DMS 273 (cell line): ENCODE measurements at regions not wholly inside any gene's neighbourhood (a gene's known extent, or its start where the extent isn't known, plus 50 kb on each side); places are given as distances from the start of the nearest gene placed in this dataset.
A peak's percentile ranks its signal among the peaks of the same experiment; 100 is the strongest.

ENCODE experiments used
- DNase-seq: peaks from one replicate; lab custom pipeline; 2025; ENCODE audit not compliant: unreplicated experiment; lab: John Stamatoyannopoulos, UW

GRCh38 chrX:81489987-81490386, 288.1 kb downstream of the SH3BGRL start:
- peak; percentile 35 for DNase-seq

DNA sequence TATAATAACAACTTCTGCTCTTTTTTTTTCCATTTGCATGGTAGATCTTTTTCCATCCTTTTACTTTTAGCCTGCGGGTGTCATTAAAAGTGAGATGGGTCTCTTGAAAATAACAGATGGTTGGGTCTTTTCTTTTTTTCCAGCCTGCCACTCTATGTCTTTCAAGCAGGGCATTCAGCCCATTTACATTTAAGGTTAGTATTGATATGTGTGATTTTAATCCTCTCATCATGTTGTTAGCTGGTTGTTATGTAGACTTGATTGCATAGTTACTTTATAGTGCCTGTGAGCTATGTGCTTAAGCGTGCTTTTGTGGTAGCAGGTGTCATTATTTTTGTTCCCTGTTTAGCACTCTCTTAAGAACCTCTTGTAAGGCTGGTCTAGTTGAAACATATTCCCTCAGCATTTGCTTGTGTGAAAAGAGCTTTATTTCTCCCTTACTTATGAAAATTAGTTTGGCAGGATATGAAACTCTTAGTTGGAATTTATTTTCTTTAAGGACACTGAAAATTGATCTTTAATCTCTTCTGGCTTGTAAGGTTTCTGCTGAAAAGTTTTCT, 326.1 kb downstream of the SH3BGRL start:
- no peak for DNase-seq

DNA sequence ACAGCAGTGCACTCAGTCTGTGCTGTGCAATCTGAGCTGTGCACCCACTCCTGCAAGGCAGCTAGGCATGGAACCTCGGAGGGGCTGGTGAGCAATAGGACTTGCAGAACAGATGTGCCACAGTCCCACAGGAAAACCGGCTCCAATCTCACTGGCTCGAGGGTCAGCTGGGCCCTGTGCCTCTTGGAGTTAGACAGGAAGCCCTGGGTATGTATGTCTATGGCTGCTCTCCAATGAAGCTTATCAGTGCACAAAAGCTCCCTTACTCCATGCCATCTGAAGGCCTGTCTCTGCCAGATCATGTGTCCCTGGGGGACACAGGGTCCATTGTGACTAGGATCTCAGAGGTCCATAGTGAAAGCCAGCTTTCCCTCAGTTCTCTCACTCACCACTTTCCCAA, 335.8 kb downstream of the SH3BGRL start:
- no peak for DNase-seq

- no peak for DNase-seq
Observed at GRCh38 chrX:81542255-81542654, 340.4 kb downstream of the SH3BGRL start.

GRCh38 chrX:81556880-81557279, 355.0 kb downstream of the SH3BGRL start:
- DNase-seq = no peak

DNA sequence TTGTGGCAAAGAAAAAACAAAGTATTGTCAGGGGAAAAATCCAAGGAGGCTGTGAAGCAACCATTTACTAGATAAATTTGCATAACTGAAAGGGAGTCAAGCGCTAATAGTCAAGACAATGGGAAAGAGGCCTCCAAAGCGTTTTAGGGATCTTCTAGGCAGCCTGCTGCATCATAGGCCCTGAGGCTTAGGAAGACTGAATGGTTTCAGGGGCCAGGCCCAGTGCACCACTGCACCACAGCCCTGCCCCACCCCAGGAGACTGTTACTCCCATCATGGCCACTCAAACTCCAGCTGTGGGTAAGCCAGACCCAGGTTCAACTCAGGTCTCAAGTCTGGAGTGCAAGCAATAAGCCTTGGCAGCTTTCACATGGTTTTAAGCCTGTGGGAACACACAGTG, 362.9 kb downstream of the SH3BGRL start:
- no peak for DNase-seq

GRCh38 chrX:81577028-81577427, 375.1 kb downstream of the SH3BGRL start:
- DNase-seq = no peak

DNA sequence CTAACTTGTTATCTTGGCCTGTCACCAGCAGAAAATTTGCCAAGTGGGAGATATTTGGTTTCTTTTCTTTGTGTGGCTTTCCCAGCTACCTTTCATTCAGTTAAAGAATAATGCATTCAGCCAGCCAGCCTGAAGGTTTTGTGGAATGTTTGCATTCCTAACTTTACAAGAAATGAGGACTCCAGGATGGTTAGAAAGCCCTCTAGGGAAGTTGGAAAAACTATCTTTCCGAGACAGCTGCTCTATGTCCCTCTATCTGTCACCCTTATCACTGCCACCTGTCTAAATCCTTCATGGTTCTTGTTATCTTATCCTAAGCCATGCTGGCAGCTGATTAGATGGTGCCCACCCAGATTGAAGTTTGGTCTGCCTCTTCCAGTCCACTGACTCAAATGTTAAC, 384.2 kb downstream of the SH3BGRL start:
- DNase-seq = no peak

- no peak for DNase-seq
Observed at GRCh38 chrX:81615979-81616378, 414.1 kb downstream of the SH3BGRL start.

- DNase-seq = no peak
Observed at GRCh38 chrX:81662381-81662780, 460.5 kb downstream of the SH3BGRL start.

DNA sequence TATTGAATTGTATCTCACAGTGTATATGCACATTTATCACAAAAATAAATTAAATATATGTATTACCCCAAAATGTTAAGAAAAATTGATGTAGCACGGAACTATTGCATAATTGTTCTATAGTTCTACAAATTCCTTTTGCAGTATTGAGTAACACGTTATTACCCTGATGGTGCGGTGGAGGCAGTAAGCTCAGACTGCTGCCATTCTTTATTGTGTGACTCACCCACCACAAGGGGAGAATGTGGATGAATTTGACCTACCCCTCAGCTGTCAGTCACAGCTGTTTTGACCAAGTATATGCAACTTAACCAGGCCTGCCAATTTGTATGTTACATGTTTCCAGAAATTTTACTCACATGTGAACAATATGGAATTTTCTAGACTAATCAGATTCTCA, 506.6 kb downstream of the SH3BGRL start:
- no peak for DNase-seq

DNA sequence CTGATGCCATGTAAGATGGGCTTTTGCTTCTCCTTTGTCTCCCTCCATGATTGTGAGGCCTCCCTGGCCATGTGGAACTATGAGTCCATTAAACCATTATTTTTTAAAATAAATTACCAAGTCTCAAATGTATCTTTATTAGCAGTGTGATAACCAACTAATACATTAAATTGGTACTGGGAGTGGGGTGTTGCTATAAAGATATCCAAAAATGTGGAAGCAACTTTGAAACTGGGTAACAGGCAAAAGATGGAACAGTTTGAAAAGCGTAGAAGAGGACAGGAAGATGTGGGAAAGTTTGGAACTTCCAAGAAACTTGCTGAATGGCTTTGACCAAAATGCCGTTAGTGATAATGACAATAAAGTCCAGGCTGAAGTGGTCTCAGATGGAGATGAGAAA, 526.7 kb downstream of the SH3BGRL start:
- no peak for DNase-seq

DNA sequence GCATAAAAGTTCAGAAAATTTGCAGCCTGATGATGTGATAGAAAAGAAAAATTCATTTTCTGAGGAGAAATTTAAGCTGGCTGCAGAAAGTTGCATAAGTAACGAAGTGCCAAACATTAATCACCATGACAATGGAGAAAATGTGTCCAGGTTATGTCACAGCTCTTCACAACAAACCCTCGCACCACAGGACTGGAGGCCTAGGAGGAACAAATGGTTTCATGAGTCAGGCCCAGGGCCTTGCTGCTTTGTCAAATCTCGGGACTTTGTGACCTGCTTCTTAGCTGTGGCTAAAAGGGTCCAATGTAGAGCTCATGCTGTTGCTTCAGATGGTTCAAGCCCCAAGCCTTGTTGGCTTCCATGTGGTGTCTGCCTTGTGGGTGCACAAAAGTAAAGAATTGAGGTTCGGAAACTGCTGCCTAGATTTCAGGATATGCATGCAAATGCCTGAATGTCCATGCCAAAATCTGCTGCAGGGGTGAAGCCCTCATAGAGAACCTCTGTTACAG, 527.4 kb downstream of the SH3BGRL start:
- DNase-seq = no peak

GRCh38 chrX:81779701-81780100, 577.8 kb downstream of the SH3BGRL start:
- DNase-seq = no peak

DNA sequence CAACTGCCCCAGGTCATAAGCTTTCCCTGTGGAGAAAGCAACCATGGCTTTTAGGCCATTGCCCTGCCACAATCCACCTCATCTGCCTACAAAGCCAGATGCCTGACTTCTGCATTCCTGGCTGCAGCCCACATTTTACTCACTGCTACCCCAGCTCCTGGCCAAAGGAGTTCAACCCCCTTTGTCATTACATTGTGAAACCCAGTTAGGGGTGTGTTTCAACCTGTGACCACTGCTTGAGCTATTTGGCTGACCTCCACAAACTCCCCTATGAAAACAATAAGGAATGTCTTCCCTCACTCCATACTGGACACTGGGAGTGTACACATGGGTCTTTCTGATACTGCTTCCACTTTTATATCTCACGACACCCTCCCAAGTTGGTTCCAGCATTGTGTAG, 589.2 kb downstream of the SH3BGRL start:
- DNase-seq = no peak
